ENCODE measurements at regions not wholly inside any gene's neighbourhood (a gene's known extent, or its start where the extent isn't known, plus 50 kb on each side); places are given as distances from the start of the nearest gene placed in this dataset.

DNA sequence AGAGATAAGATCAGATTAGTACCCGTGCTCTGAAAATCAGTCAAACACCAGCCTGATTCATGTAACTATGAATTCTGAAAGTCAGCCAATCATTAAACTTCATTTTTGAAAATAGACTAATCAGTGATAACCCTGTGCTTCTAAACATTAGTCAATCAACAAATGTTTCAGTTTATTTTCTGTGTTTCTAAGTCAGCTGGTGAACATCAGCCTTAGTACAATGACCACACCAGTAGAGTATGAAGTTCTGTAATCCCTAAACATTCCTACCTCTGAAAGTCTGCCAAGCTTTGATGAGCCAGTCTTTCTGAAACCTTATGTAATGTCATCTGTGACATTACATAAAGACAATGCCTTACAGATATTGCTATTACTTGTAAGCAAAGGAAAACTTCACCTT, 807.4 kb upstream of the CRIM1 start:
- no peak overlapping the region for H3K4me3 ChIP-seq (ENCODE audit: low read depth in 1 of 2, low read length in 2 of 2)
- no peaks in the 10 kb centered on the region for H3K4me1 ChIP-seq (ENCODE audit: control insufficient read depth in 1 of 2, insufficient read depth in 2 of 2, low read length in 2 of 2)
- no peaks in the 10 kb centered on the region for H3K9me3 ChIP-seq (ENCODE audit: control insufficient read depth in 1 of 2, low read length in 2 of 2)
- no peak overlapping the region for H3K27ac ChIP-seq (ENCODE audit: low read length)
- no peaks in the 10 kb centered on the region for H3K36me3 ChIP-seq (ENCODE audit: control insufficient read depth in 1 of 2, insufficient read depth in 2 of 2, low read length in 2 of 2)
- no peaks in the 10 kb centered on the region for H3K27me3 ChIP-seq (ENCODE audit: low read depth, low read length)

GRCh38 chr2:35545301-35545700, 810.3 kb upstream of the CRIM1 start:
- Histone ChIP-seq H3K9me3 (ENCODE audit: control insufficient read depth in 1 of 2, low read length in 2 of 2) (no peaks in the 10 kb centered on the region), H3K4me1 (ENCODE audit: control insufficient read depth in 1 of 2, insufficient read depth in 2 of 2, low read length in 2 of 2) (no peaks in the 10 kb centered on the region), H3K36me3 (ENCODE audit: control insufficient read depth in 1 of 2, insufficient read depth in 2 of 2, low read length in 2 of 2) (no peaks in the 10 kb centered on the region), H3K27me3 (ENCODE audit: low read depth, low read length) (no peaks in the 10 kb centered on the region), H3K27ac (ENCODE audit: low read length) (no peak overlapping the region), H3K4me3 (ENCODE audit: low read depth in 1 of 2, low read length in 2 of 2) (no peak overlapping the region)

DNA sequence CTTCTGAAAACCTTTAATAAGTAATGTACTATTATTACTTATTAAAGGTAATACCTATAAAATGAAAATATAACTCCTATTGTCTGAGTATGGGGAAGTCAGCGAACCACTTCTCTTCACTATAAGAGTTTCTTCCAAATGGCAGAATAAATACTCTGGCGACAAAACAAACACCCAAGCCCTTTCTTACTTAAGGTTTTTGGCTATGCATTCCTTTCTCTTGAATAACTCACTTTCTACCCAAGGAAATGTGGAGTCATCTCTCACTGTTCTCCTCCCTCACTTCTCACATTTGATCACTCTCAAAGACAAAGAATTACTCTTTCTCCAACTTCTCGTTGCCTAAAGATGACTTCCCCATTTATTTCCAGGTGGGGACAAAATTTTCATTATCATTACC, 816.8 kb upstream of the CRIM1 start:
- Histone ChIP-seq H3K27me3 (ENCODE audit: low read depth, low read length) (no peaks in the 10 kb centered on the region), H3K27ac (ENCODE audit: low read length) (no peak overlapping the region), H3K4me1 (ENCODE audit: control insufficient read depth in 1 of 2, insufficient read depth in 2 of 2, low read length in 2 of 2) (no peaks in the 10 kb centered on the region), H3K36me3 (ENCODE audit: control insufficient read depth in 1 of 2, insufficient read depth in 2 of 2, low read length in 2 of 2) (no peaks in the 10 kb centered on the region), H3K4me3 (ENCODE audit: low read depth in 1 of 2, low read length in 2 of 2) (no peak overlapping the region), H3K9me3 (ENCODE audit: control insufficient read depth in 1 of 2, low read length in 2 of 2) (no peaks in the 10 kb centered on the region)

- Histone ChIP-seq H3K27ac (ENCODE audit: low read length) (no peak overlapping the region), H3K36me3 (ENCODE audit: control insufficient read depth in 1 of 2, insufficient read depth in 2 of 2, low read length in 2 of 2) (no peaks in the 10 kb centered on the region), H3K27me3 (ENCODE audit: low read depth, low read length) (no peaks in the 10 kb centered on the region), H3K4me1 (ENCODE audit: control insufficient read depth in 1 of 2, insufficient read depth in 2 of 2, low read length in 2 of 2) (no peaks in the 10 kb centered on the region), H3K4me3 (ENCODE audit: low read depth in 1 of 2, low read length in 2 of 2) (no peak overlapping the region), H3K9me3 (ENCODE audit: control insufficient read depth in 1 of 2, low read length in 2 of 2) (no peaks in the 10 kb centered on the region)
These were observed 824.9 kb upstream of the CRIM1 start for GRCh38 chr2:35530615-35531135.

GRCh38 chr2:35526741-35527140, 828.8 kb upstream of the CRIM1 start:
- H3K4me3 ChIP-seq (ENCODE audit: low read depth in 1 of 2, low read length in 2 of 2): no peak overlapping the region
- H3K27ac ChIP-seq (ENCODE audit: low read length): no peak overlapping the region
- no peaks in the 10 kb centered on the region for H3K4me1 ChIP-seq (ENCODE audit: control insufficient read depth in 1 of 2, insufficient read depth in 2 of 2, low read length in 2 of 2)
- no peaks in the 10 kb centered on the region for H3K27me3 ChIP-seq (ENCODE audit: low read depth, low read length)
- no peaks in the 10 kb centered on the region for H3K9me3 ChIP-seq (ENCODE audit: control insufficient read depth in 1 of 2, low read length in 2 of 2)
- H3K36me3 ChIP-seq (ENCODE audit: control insufficient read depth in 1 of 2, insufficient read depth in 2 of 2, low read length in 2 of 2): no peaks in the 10 kb centered on the region

GRCh38 chr2:35522450-35522849, 833.1 kb upstream of the CRIM1 start:
- Histone ChIP-seq H3K4me3 (ENCODE audit: low read depth in 1 of 2, low read length in 2 of 2) (no peak overlapping the region), H3K9me3 (ENCODE audit: control insufficient read depth in 1 of 2, low read length in 2 of 2) (peaks cover 0 to 6% of the 10 kb centered on the region in 2 donors), H3K27ac (ENCODE audit: low read length) (no peak overlapping the region), H3K4me1 (ENCODE audit: control insufficient read depth in 1 of 2, insufficient read depth in 2 of 2, low read length in 2 of 2) (no peaks in the 10 kb centered on the region), H3K27me3 (ENCODE audit: low read depth, low read length) (no peaks in the 10 kb centered on the region), H3K36me3 (ENCODE audit: control insufficient read depth in 1 of 2, insufficient read depth in 2 of 2, low read length in 2 of 2) (no peaks in the 10 kb centered on the region)

DNA sequence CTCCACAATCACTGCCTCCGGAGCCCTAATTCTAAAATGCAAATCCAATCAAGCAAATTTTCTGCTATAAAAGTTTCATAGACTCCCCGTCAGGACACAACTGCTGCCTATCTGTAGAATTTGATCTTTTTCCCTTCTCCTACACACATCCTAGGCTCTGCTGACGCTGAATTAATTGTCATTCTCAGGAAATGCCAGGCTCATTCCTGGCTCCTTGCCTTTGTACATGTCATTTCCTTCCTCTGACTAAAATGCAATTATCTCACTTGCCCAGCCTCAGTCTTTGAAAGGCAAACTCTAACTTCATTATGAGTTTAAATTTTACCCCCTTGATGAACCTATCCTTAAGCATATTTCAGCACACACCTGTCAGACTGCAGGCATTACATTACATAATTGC, 844.9 kb upstream of the CRIM1 start:
- Histone ChIP-seq H3K27me3 (ENCODE audit: low read depth, low read length) (no peaks in the 10 kb centered on the region), H3K9me3 (ENCODE audit: control insufficient read depth in 1 of 2, low read length in 2 of 2) (no peaks in the 10 kb centered on the region), H3K4me3 (ENCODE audit: low read depth in 1 of 2, low read length in 2 of 2) (no peak overlapping the region), H3K27ac (ENCODE audit: low read length) (no peak overlapping the region), H3K4me1 (ENCODE audit: control insufficient read depth in 1 of 2, insufficient read depth in 2 of 2, low read length in 2 of 2) (no peaks in the 10 kb centered on the region), H3K36me3 (ENCODE audit: control insufficient read depth in 1 of 2, insufficient read depth in 2 of 2, low read length in 2 of 2) (no peaks in the 10 kb centered on the region)

GRCh38 chr2:35508601-35509000, 847.0 kb upstream of the CRIM1 start:
- no peaks in the 10 kb centered on the region for H3K9me3 ChIP-seq (ENCODE audit: control insufficient read depth in 1 of 2, low read length in 2 of 2)
- H3K27me3 ChIP-seq (ENCODE audit: low read depth, low read length): no peaks in the 10 kb centered on the region
- H3K4me1 ChIP-seq (ENCODE audit: control insufficient read depth in 1 of 2, insufficient read depth in 2 of 2, low read length in 2 of 2): no peaks in the 10 kb centered on the region
- H3K36me3 ChIP-seq (ENCODE audit: control insufficient read depth in 1 of 2, insufficient read depth in 2 of 2, low read length in 2 of 2): no peaks in the 10 kb centered on the region
- H3K4me3 ChIP-seq (ENCODE audit: low read depth in 1 of 2, low read length in 2 of 2): no peak overlapping the region
- no peak overlapping the region for H3K27ac ChIP-seq (ENCODE audit: low read length)

DNA sequence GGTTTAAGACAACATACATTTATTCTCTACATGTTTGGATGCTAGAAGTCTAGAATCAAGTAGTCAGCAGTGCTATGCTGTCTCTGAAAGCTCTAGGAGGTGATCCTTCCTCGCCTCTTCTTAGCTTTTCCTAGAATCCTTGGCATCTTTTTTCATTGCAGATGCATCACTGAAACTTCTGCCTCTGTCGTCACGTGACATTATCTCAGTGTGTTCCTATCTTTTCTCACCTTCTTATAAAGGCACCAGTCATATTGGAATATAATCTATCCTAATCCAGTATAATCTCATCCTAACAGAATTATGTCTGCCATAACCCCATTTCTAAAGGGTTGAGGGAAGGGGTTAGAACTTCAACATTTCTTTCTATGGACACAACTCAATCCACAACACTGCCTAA, 851.2 kb upstream of the CRIM1 start:
- Histone ChIP-seq H3K27me3 (ENCODE audit: low read depth, low read length) (no peaks in the 10 kb centered on the region), H3K9me3 (ENCODE audit: control insufficient read depth in 1 of 2, low read length in 2 of 2) (no peaks in the 10 kb centered on the region), H3K4me3 (ENCODE audit: low read depth in 1 of 2, low read length in 2 of 2) (no peak overlapping the region), H3K36me3 (ENCODE audit: control insufficient read depth in 1 of 2, insufficient read depth in 2 of 2, low read length in 2 of 2) (no peaks in the 10 kb centered on the region), H3K27ac (ENCODE audit: low read length) (no peak overlapping the region), H3K4me1 (ENCODE audit: control insufficient read depth in 1 of 2, insufficient read depth in 2 of 2, low read length in 2 of 2) (no peaks in the 10 kb centered on the region)

GRCh38 chr2:35503738-35504199, 851.8 kb upstream of the CRIM1 start:
- Histone ChIP-seq H3K27ac (ENCODE audit: low read length) (no peak overlapping the region), H3K27me3 (ENCODE audit: low read depth, low read length) (no peaks in the 10 kb centered on the region), H3K4me1 (ENCODE audit: control insufficient read depth in 1 of 2, insufficient read depth in 2 of 2, low read length in 2 of 2) (no peaks in the 10 kb centered on the region), H3K9me3 (ENCODE audit: control insufficient read depth in 1 of 2, low read length in 2 of 2) (no peaks in the 10 kb centered on the region), H3K4me3 (ENCODE audit: low read depth in 1 of 2, low read length in 2 of 2) (no peak overlapping the region), H3K36me3 (ENCODE audit: control insufficient read depth in 1 of 2, insufficient read depth in 2 of 2, low read length in 2 of 2) (no peaks in the 10 kb centered on the region)

DNA sequence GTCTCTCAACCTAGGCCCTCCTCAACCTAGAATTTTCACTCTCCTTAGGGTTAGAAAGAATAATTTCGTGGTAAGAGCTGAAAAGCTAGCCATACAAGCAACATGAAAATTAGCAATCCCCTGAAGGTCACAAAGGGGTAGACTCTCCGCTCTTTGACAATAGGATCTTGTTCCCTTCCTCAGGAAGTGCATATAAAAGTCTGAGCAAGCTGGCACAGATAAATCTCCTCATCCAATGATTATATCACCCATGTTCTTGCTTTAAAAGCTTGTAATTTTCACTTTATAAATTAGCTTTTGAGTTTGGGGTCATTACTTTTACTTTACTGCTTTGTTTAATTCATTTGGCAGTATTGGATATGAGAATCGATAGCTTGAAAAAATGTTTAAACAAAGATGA, 852.3 kb upstream of the CRIM1 start:
- Histone ChIP-seq H3K27ac (ENCODE audit: low read length) (no peak overlapping the region), H3K4me3 (ENCODE audit: low read depth in 1 of 2, low read length in 2 of 2) (no peak overlapping the region)

DNA sequence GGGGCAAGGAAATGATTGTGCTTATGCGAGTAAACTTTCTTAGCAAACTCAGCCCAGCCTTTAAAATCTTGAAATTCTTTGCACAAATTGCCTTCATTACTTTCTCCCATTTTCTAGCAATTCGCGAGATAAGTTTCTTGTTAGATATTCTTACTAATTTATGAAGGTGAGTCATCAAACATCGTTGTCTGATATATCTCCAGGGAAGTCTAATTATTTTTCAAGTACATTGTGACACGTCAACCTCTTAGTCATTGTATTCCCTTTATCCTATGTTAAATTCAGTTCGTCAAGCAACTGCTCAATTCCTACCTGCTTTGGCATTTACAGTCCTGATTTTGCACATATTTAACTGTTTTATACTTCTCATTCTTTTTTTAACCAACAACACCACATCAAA, 854.5 kb upstream of the CRIM1 start:
- Histone ChIP-seq H3K36me3 (ENCODE audit: control insufficient read depth in 1 of 2, insufficient read depth in 2 of 2, low read length in 2 of 2) (no peaks in the 10 kb centered on the region), H3K27ac (ENCODE audit: low read length) (no peak overlapping the region), H3K27me3 (ENCODE audit: low read depth, low read length) (no peaks in the 10 kb centered on the region), H3K4me3 (ENCODE audit: low read depth in 1 of 2, low read length in 2 of 2) (no peak overlapping the region), H3K9me3 (ENCODE audit: control insufficient read depth in 1 of 2, low read length in 2 of 2) (no peaks in the 10 kb centered on the region), H3K4me1 (ENCODE audit: control insufficient read depth in 1 of 2, insufficient read depth in 2 of 2, low read length in 2 of 2) (no peaks in the 10 kb centered on the region)

More for the DNA sequence above, 852.3 kb upstream of the CRIM1 start:
- no peaks in the 10 kb centered on the region for H3K36me3 ChIP-seq (ENCODE audit: control insufficient read depth in 1 of 2, insufficient read depth in 2 of 2, low read length in 2 of 2)
- no peaks in the 10 kb centered on the region for H3K27me3 ChIP-seq (ENCODE audit: low read depth, low read length)
- no peaks in the 10 kb centered on the region for H3K4me1 ChIP-seq (ENCODE audit: control insufficient read depth in 1 of 2, insufficient read depth in 2 of 2, low read length in 2 of 2)
- no peaks in the 10 kb centered on the region for H3K9me3 ChIP-seq (ENCODE audit: control insufficient read depth in 1 of 2, low read length in 2 of 2)
